HepG2 (cell line): ENCODE measurements at regions not wholly inside any gene's neighbourhood (a gene's known extent, or its start where the extent isn't known, plus 50 kb on each side); places are given as distances from the start of the nearest gene placed in this dataset.

Source experiments
- CREB1 ChIP-seq, 2 experiments: fragments of 450-650 bp in 1 of 2; IDR thresholded peaks; 2 replicates each; pipeline ENCODE4 v1.6.1; 2016 to 2017; ENCODE audit warnings: control low read depth in 1 of 2, mild to moderate bottlenecking in 1 of 2, missing compliant biosample characterization in 1 of 2, missing genetic modification characterization in 1 of 2
- MLXIP ChIP-seq: sonication (generic); formaldehyde crosslinking; IDR thresholded peaks from 2 replicates; pipeline ENCODE4 v1.9.0; 2021; ENCODE audit warnings: missing genetic modification reagents, borderline replicate concordance
- SOX13 ChIP-seq, 3 experiments: fragments of 450-650 bp in 1 of 3; sonication (generic) in 1 of 3; formaldehyde crosslinking in 1 of 3; IDR thresholded peaks in 2 of 3; conservative IDR thresholded peaks in 1 of 3; 2 replicates each; pipeline versions ENCODE4 v1.5.0 to v1.6.1; 2016 to 2020; ENCODE audit warnings: antibody characterized with exemption in 1 of 3, mild to moderate bottlenecking in 1 of 3, missing compliant biosample characterization in 1 of 3, missing genetic modification reagents in 1 of 3, moderate library complexity in 1 of 3
- ZNF318 ChIP-seq: sonication (generic); formaldehyde crosslinking; IDR thresholded peaks from 2 replicates; pipeline ENCODE4 v1.4.0; 2020; ENCODE audit warnings: mild to moderate bottlenecking, missing genetic modification reagents

- TF ChIP-seq ZNF318 (no peak), CREB1 (IDR thresholded peaks at IDR 0.05) (no peak), CREB1 (CRISPR knock-in tag; IDR thresholded peaks at IDR 0.05) (no peak), SOX13 (IDR thresholded peaks at IDR 0.05) (no peak), SOX13 (CRISPR knock-in tag; conservative IDR thresholded peaks at IDR 0.05 in 1 of 2, IDR thresholded peaks at IDR 0.05 in 1 of 2) (no peak), MLXIP (CRISPR knock-in tag) (no peak)
These were observed 86.0 kb upstream of the TNRC6A start (continued) for GRCh38 chr16:24643489-24643888.
